ENCODE measurements at regions not wholly inside any gene's neighbourhood (a gene's known extent, or its start where the extent isn't known, plus 50 kb on each side); places are given as distances from the start of the nearest gene placed in this dataset.

DNA sequence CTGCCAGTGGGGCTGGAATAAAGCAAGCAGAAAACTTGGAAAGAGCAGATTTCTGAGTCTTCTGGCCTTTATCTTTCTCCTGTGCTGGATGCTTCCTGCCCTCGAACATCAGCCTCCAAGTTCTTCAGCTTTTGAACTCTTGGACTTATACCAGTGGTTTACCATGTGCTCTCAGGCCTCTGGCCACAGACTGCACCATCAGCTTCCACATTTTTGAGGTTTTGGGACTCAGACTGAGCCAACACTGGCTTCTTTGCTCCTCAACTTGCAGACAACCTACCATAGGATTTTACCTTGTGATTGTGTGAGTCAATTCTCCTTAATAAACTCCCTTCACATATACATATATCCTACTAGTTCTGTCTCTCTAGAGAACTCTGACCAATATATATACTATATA is 706.6 kb downstream of the NR2F2 start:
- TF ChIP-seq, protein P1, sequence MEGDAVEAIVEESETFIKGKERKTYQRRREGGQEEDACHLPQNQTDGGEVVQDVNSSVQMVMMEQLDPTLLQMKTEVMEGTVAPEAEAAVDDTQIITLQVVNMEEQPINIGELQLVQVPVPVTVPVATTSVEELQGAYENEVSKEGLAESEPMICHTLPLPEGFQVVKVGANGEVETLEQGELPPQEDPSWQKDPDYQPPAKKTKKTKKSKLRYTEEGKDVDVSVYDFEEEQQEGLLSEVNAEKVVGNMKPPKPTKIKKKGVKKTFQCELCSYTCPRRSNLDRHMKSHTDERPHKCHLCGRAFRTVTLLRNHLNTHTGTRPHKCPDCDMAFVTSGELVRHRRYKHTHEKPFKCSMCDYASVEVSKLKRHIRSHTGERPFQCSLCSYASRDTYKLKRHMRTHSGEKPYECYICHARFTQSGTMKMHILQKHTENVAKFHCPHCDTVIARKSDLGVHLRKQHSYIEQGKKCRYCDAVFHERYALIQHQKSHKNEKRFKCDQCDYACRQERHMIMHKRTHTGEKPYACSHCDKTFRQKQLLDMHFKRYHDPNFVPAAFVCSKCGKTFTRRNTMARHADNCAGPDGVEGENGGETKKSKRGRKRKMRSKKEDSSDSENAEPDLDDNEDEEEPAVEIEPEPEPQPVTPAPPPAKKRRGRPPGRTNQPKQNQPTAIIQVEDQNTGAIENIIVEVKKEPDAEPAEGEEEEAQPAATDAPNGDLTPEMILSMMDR (IDR thresholded peaks at IDR 0.05; ENCODE audit: low read depth, low read length): no peak
- H3K4me3 ChIP-seq (ENCODE audit: low read depth, low read length): no peak overlapping the region

DNA sequence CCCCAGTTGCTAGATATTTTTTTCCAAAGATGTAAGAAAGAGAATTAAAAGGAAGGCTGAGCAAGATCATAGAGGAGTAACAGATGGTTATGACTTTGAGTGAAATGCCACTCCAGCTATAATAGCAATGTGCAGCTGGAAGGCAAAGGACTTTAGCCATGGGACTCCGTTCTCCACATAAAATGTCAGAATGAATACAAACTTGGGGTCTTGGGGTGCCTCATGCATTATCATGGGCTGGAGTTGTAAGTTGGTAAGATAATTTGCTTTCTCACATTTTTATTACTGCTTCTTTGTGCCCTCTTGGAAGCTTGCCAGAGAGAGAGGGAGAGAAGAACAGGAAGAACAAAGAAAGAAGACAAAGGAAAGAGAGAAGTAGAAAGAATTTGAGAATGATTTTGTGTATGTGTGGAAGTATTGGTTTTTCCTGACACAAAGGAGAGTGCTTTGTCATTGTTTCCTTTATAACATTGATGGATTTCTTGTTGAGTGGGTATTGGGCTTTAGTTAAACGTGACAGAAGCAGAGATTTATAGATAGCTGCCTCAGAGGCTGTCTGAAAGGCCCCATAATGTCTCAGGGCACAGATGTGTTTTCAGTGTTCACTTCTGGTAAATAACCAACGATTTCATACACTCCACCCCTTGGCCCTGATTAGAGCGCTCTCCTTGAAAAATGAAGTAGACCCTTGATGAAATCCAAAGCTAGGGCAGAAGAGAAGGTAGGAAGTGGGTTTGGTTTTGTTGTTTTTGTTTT is 715.3 kb downstream of the NR2F2 start:
- TF ChIP-seq, protein P1 (IDR thresholded peaks at IDR 0.05; ENCODE audit: low read depth, low read length): no peak

DNA sequence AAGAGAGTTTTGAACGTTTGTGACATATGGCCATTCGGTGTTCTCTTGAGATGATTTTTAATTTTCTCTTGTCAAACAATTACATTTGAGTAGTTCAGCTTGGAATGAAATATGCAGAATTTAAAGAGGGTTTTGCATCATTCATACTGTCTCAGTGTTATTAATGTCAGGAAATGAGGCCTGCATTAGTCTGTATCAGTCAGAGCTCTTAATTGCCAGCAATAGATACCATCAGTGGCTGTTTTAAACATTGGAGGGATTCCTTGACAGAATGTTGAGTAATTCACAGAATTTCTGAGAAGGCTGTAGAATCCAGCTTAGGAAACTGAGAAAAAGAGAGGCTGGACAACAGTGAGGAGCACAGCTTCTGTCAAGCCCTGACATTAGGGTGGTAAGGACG is 722.0 kb downstream of the NR2F2 start:
- TF ChIP-seq, protein P1 (IDR thresholded peaks at IDR 0.05; ENCODE audit: low read depth, low read length): no peak
- H3K4me3 ChIP-seq (ENCODE audit: low read depth, low read length): no peak overlapping the region

More for the DNA sequence above, 715.3 kb downstream of the NR2F2 start:
- no peak overlapping the region for H3K4me3 ChIP-seq (ENCODE audit: low read depth, low read length)

DNA sequence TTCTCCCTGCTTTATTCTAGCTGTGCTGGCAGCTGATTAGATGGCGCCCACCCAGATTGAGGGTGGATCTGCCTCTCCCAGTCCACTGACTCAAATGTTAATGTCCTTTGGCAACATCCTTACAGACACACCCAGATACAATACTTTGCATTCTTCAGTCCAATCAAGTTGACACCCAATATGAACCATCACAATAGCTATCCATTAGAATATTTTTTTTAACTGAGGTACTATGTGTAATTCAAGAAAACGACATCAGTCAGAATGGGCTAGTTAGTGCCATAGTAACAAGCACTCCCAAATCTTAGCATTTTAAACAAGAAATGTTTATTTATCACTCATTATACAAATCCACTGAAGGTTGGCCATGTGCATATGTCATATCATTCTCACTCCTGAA is 723.1 kb downstream of the NR2F2 start:
- TF ChIP-seq, protein P1 (IDR thresholded peaks at IDR 0.05; ENCODE audit: low read depth, low read length): no peak
- no peak overlapping the region for H3K4me3 ChIP-seq (ENCODE audit: low read depth, low read length)

DNA sequence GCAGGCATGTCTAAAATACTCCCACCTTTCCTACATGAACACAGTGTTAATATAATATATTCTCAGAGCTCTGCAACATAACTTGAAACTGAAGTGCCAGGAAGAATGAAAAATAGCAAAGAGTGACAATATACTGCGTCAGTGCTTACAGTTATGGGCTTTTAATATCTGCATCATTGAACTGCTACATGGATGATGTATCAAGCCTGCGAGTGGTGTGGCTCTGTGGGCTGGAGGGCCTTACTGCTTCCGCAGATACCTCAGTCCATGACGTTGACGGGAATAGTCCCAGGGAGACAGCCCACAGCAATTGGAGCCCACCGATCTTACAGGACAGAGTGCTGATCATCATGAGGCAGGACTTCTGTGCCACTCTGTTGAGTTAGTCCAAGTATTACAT is 727.0 kb downstream of the NR2F2 start:
- H3K4me3 ChIP-seq (ENCODE audit: low read depth, low read length): no peak overlapping the region
- TF ChIP-seq, protein P1 (IDR thresholded peaks at IDR 0.05; ENCODE audit: low read depth, low read length): no peak

DNA sequence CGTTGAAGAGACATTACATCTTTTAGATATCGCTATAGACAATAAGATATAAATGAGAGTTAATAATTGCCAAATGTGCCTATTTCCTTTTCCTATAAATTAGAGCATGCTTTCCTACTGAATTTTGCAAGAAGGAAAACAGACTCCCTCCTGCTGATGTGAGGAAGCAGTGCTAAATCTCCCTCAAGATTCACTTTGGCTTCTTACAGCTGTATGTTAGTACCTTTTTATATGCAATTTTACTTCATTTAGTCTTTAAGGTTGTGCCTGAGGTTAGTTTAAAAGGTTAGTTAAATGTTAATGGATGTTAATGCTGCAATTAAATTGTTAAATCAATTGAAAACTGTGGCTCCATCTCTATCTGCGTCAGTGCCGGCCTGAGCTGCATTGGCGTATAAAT is 728.8 kb downstream of the NR2F2 start:
- H3K4me3 ChIP-seq (ENCODE audit: low read depth, low read length): no peak overlapping the region
- TF ChIP-seq, protein P1 (IDR thresholded peaks at IDR 0.05; ENCODE audit: low read depth, low read length): no peak

DNA sequence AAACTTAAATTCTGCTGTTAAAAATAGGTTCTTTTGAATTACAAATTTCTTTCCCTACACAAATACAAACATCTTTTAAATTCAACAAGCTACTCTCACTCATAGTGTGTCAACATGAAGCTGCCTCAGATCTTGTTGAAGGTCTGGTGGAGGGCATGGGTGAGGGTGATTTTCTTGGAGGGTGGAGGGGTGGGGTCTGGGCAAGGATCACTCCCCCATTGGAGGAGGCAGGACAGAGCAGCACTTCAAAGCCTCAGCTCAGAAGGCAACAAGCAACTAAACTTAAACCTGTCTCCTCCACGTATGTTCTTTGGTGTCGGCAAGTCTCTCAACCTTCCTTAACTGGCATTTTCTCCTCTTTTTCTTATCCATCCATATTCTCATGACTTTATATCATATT is 730.9 kb downstream of the NR2F2 start:
- TF ChIP-seq, protein P1 (IDR thresholded peaks at IDR 0.05; ENCODE audit: low read depth, low read length): no peak

More for the DNA sequence above, 730.9 kb downstream of the NR2F2 start:
- H3K4me3 ChIP-seq (ENCODE audit: low read depth, low read length): no peak overlapping the region

Data from WI38 (cell line).